Epithelial cell of proximal tubule (primary cell): ENCODE measurements at regions not wholly inside any gene's neighbourhood (a gene's known extent, or its start where the extent isn't known, plus 50 kb on each side); places are given as distances from the start of the nearest gene placed in this dataset.

Source experiments
- DNase-seq: peaks from one replicate; pipeline ENCODE4 v3.0.0-alpha.2; 2011; ENCODE audit warnings: low read depth
- H3K4me3 ChIP-seq: 2 replicates; pipeline ENCODE4 v1.5.1; 2011; ENCODE audit warnings: low read depth, mild to moderate bottlenecking, low read length
- CTCF ChIP-seq: conservative IDR thresholded peaks from 2 replicates; pipeline ENCODE4 v1.5.1; 2012; ENCODE audit warnings: low read depth, mild to moderate bottlenecking, low read length

- no peak for DNase-seq
These were observed 246.8 kb upstream of the DAAM1 start for GRCh38 chr14:58941629-58942028.

GRCh38 chr14:58942516-58942915, 246.0 kb upstream of the DAAM1 start:
- no peak overlapping the region for H3K4me3 ChIP-seq
- TF ChIP-seq CTCF: no peak
- no peak for DNase-seq

More at GRCh38 chr14:58941629-58942028, 246.8 kb upstream of the DAAM1 start:
- no peak for TF ChIP-seq CTCF
- H3K4me3 ChIP-seq: no peak overlapping the region

- no peak overlapping the region for H3K4me3 ChIP-seq
- no peak for DNase-seq
- no peak for TF ChIP-seq CTCF
These were observed 244.0 kb upstream of the DAAM1 start for GRCh38 chr14:58944343-58944967.

- DNase-seq: no peak
- no peak overlapping the region for H3K4me3 ChIP-seq
- no peak for TF ChIP-seq CTCF
These were observed 243.5 kb upstream of the DAAM1 start for GRCh38 chr14:58944968-58945356.

- TF ChIP-seq CTCF: no peak
- DNase-seq: no peak
- H3K4me3 ChIP-seq: no peak overlapping the region
These were observed 242.0 kb upstream of the DAAM1 start for GRCh38 chr14:58946431-58946830.

- no peak overlapping the region for H3K4me3 ChIP-seq
- TF ChIP-seq CTCF: no peak
- no peak for DNase-seq
These were observed 241.3 kb upstream of the DAAM1 start for GRCh38 chr14:58947156-58947555.

GRCh38 chr14:58947814-58948445, 240.5 kb upstream of the DAAM1 start:
- DNase-seq: no peak
- no peak for TF ChIP-seq CTCF

More at GRCh38 chr14:58947814-58948445, 240.5 kb upstream of the DAAM1 start:
- H3K4me3 ChIP-seq: no peak overlapping the region
